Esophagus muscularis mucosa (tissue), 4 donors: ENCODE measurements at regions not wholly inside any gene's neighbourhood (a gene's known extent, or its start where the extent isn't known, plus 50 kb on each side); places are given as distances from the start of the nearest gene placed in this dataset.

Source experiments
- DNase-seq: peaks from one replicate; pipeline ENCODE4 v3.0.0-alpha.2; 2017; ENCODE audit errors: extremely low spot score
- H3K27ac ChIP-seq, 4 donors: fragments of 200-600 bp; sonication (generic); replicated peaks in 1 of 4; 1 replicate in 3 of 4; 2 replicates in 1 of 4; pipeline ENCODE4 v1.5.1; 2016 to 2019; ENCODE audit warnings: mild to moderate bottlenecking in 1 of 4
- H3K27me3 ChIP-seq, 4 donors: fragments of 200-600 bp; sonication (generic); one replicate each; pipeline versions ENCODE4 v1.5.1 to v1.6.0; 2016 to 2019
- H3K36me3 ChIP-seq, 4 donors: fragments of 200-600 bp; sonication (generic); one replicate each; pipeline ENCODE4 v1.5.1; 2016 to 2019
- H3K4me1 ChIP-seq, 4 donors: fragments of 200-600 bp; sonication (generic); one replicate each; pipeline ENCODE4 v1.5.1; 2016 to 2019
- H3K4me3 ChIP-seq, 4 donors: fragments of 200-600 bp; sonication (generic); 1 replicate in 2 of 4; 2 replicates in 2 of 4; pipeline ENCODE4 v1.5.1; 2016 to 2019; ENCODE audit warnings: mild to moderate bottlenecking in 4 of 4, moderate library complexity in 1 of 4
- H3K9me3 ChIP-seq, 4 donors: fragments of 200-600 bp; sonication (generic); 1 replicate in 3 of 4; 2 replicates in 1 of 4; pipeline ENCODE4 v1.5.1; 2016 to 2019
- EP300 ChIP-seq: sonication (generic); formaldehyde crosslinking; IDR thresholded peaks from one replicate; pipeline ENCODE4 v1.6.1; 2017; ENCODE audit warnings: antibody characterized with exemption
- POLR2A ChIP-seq: fragments of 450-650 bp; IDR thresholded peaks from one replicate; pipeline ENCODE4 v1.6.1; 2017; ENCODE audit warnings: antibody characterized with exemption, moderate library complexity, mild to moderate bottlenecking, low read depth
- POLR2AphosphoS5 ChIP-seq, 2 donors: sonication (generic); formaldehyde crosslinking; IDR thresholded peaks; one replicate each; pipeline ENCODE4 v1.6.1; 2017; ENCODE audit warnings: antibody characterized with exemption in 2 of 2
- WGBS: methylation state at CpG from one replicate; pipeline ENCODE4 v1.1.5; 2018; 5-methylcytosine and 5-hydroxymethylcytosine counted together
- intact Hi-C: fragments of 100-400 bp; cut with DNase I; formaldehyde crosslinking; loops from one replicate; pipeline ENCODE4 v1.15.1; 2023
- TF ChIP-seq, protein P1 (sequence below), 3 experiments: fragments of 200-600 bp in 2 of 3; fragments of 450-650 bp in 1 of 3; sonication (generic) in 2 of 3; IDR thresholded peaks; one replicate each; pipeline ENCODE4 v1.5.1; 2017 to 2019; ENCODE audit warnings: antibody characterized with exemption in 3 of 3, mild to moderate bottlenecking in 2 of 3, moderate library complexity in 1 of 3

DNA sequence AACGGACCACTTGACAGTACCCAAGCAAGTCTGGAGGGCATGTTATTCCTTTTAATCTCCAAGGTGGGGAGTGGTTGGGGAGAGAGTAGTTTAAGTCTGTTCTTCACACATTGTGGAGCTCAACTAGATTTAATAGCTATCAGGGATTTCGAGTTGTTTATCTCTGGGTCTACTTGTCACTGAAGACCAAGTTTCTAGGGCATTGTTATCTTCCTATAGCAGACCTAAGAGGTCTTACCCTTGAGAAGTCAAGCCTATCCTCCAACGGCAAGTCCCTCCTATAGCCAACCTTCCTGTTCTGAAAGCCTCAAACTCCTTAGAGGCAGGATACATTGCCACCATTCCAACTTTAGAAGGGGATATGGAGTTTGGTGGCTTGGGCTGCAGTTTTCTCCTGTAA, 164.5 kb upstream of the MOCS1 start:
- H3K4me1 ChIP-seq = no peaks in the 10 kb centered on the region
- 73% methylated on average over 3 of the region's 3 CpGs for WGBS
- H3K4me3 ChIP-seq = no peak overlapping the region
- intact Hi-C loops = no loop called here
- no peaks in the 10 kb centered on the region for H3K36me3 ChIP-seq
- no peak for DNase-seq
- H3K9me3 ChIP-seq = no peaks in the 10 kb centered on the region
- no peak overlapping the region for H3K27ac ChIP-seq
- peaks cover 0 to 6% (median 0%) of the 10 kb centered on the region in 4 donors for H3K27me3 ChIP-seq
- TF ChIP-seq, protein P1, sequence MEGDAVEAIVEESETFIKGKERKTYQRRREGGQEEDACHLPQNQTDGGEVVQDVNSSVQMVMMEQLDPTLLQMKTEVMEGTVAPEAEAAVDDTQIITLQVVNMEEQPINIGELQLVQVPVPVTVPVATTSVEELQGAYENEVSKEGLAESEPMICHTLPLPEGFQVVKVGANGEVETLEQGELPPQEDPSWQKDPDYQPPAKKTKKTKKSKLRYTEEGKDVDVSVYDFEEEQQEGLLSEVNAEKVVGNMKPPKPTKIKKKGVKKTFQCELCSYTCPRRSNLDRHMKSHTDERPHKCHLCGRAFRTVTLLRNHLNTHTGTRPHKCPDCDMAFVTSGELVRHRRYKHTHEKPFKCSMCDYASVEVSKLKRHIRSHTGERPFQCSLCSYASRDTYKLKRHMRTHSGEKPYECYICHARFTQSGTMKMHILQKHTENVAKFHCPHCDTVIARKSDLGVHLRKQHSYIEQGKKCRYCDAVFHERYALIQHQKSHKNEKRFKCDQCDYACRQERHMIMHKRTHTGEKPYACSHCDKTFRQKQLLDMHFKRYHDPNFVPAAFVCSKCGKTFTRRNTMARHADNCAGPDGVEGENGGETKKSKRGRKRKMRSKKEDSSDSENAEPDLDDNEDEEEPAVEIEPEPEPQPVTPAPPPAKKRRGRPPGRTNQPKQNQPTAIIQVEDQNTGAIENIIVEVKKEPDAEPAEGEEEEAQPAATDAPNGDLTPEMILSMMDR (IDR thresholded peaks at IDR 0.05) = no peak
- TF ChIP-seq POLR2A (no peak), POLR2AphosphoS5 (IDR thresholded peaks at IDR 0.05) (no peak), EP300 (no peak)

DNA sequence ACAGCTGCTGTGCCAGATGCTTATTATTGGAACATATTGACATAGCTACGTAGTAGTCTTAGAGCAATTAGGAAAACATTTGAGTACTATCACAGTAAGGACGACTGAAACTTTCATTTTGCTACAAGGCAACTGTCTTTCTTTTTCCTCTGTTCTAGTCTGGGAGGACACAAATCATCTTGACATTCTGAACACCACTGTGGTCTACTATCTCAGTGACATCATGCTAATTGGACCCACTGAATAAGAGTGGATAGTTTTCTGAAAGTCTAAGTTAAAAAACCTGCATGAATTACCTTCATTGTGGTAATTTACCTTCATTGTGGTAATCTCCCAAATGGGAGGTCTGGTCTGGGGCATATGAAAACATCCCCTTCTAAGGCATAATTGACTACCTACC, 163.3 kb upstream of the MOCS1 start:
- no peak for DNase-seq
- 56% methylated on average over 2 of the region's 2 CpGs for WGBS
- Histone ChIP-seq H3K27ac (no peak overlapping the region), H3K4me3 (no peak overlapping the region), H3K36me3 (no peaks in the 10 kb centered on the region), H3K9me3 (peaks cover 0 to 2% (median 0%) of the 10 kb centered on the region in 4 donors), H3K27me3 (peaks cover 0 to 6% (median 0%) of the 10 kb centered on the region in 4 donors), H3K4me1 (no peaks in the 10 kb centered on the region)
- TF ChIP-seq POLR2AphosphoS5 (IDR thresholded peaks at IDR 0.05) (no peak), POLR2A (no peak), EP300 (no peak)
- TF ChIP-seq, protein P1 (IDR thresholded peaks at IDR 0.05) = no peak
- intact Hi-C loops = no loop called here

DNA sequence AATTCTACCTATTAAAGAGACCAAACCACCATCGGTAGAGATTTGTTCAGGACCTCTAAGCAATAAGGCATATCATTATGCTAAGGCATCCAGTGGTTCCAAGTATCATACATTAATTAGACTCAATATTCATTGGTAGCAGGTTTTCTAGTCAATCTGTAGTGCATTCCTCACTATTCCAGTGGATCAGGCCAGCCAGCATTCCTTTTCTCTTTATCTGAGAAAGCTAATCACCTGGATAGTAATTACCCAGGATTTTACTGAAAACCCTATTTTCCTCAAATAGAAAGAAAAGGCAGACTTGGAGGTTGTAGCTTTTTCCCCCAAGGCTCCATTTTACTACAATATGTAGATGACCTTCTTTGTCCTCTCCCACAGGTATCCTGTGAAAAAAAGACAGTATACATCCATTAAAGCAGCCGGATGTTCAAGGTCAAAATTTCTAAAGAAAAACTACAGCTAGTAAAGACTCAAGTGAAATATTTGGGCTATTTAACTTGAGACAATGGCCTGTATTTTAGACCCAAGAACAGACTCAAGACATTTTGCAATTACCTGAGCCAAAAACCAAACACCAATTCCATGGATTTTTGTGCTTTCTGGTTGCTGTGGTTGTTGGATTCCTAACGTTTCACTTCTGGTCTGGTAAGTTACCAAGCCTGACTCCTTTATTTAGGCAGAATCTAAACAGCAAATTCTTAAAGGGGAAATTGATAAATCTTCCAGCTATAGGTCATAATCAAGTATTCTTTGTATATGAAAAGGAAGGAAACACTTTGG, 149.1 kb upstream of the MOCS1 start:
- Histone ChIP-seq H3K27ac (no peak overlapping the region), H3K4me3 (no peak overlapping the region), H3K27me3 (peaks cover 0 to 7% (median 0%) of the 10 kb centered on the region in 4 donors), H3K4me1 (no peaks in the 10 kb centered on the region), H3K36me3 (no peaks in the 10 kb centered on the region), H3K9me3 (no peaks in the 10 kb centered on the region)
- WGBS = 65% methylated on average over 3 of the region's 3 CpGs
- intact Hi-C loops = no loop called here
- no peak for DNase-seq
- TF ChIP-seq POLR2AphosphoS5 (IDR thresholded peaks at IDR 0.05) (no peak), EP300 (no peak), POLR2A (no peak)
- TF ChIP-seq, protein P1 (IDR thresholded peaks at IDR 0.05) = no peak

DNA sequence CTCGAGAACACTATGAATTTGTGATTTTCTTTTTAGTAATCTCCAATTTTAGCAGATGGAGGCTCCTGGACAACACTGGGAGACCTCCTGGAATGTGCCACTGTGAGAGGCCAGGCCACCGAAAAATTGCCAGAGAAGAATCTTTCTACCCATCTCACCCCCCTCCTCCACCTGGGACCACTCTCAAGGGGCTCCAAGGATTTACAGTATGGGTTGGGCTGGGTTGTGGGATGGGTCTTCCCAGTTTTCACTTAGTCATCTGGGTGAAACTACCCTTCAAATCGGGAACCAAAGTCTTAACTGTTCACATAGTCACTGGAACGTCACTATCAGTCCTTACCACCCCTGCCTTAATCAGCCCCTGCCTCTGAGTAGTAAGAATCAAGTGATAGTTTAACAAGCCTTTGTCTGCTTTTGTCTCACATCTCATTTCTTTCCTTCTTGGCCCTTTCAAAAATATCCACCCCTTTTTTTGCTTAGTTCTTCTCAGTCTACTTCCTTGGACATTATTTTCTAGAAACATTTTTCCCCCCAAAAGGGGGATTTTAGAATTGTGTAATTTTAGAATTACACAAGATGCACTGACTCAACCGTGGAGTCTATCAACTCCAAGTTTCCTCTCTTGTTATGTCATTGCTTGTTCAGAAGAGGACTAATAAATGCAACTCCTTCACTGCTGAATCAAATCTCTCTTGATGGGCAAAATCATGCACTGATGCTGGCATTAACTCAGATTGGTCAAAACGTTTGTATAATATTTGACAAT, 148.2 kb upstream of the MOCS1 start:
- 62% methylated on average over 6 of the region's 6 CpGs for WGBS
- no peaks in the 10 kb centered on the region for H3K36me3 ChIP-seq
- no peak overlapping the region for H3K27ac ChIP-seq
- no peaks in the 10 kb centered on the region for H3K9me3 ChIP-seq
- DNase-seq = no peak
- no peak for TF ChIP-seq POLR2AphosphoS5 (IDR thresholded peaks at IDR 0.05)
- TF ChIP-seq, protein P1 (IDR thresholded peaks at IDR 0.05) = no peak
- no peak for TF ChIP-seq EP300
- no peak for TF ChIP-seq POLR2A
- no peaks in the 10 kb centered on the region for H3K4me1 ChIP-seq
- intact Hi-C loops = no loop called here
- no peak overlapping the region for H3K4me3 ChIP-seq
- peaks cover 0 to 16% (median 0%) of the 10 kb centered on the region in 4 donors for H3K27me3 ChIP-seq
